ENCODE measurements at regions not wholly inside any gene's neighbourhood (a gene's known extent, or its start where the extent isn't known, plus 50 kb on each side); places are given as distances from the start of the nearest gene placed in this dataset.

DNA sequence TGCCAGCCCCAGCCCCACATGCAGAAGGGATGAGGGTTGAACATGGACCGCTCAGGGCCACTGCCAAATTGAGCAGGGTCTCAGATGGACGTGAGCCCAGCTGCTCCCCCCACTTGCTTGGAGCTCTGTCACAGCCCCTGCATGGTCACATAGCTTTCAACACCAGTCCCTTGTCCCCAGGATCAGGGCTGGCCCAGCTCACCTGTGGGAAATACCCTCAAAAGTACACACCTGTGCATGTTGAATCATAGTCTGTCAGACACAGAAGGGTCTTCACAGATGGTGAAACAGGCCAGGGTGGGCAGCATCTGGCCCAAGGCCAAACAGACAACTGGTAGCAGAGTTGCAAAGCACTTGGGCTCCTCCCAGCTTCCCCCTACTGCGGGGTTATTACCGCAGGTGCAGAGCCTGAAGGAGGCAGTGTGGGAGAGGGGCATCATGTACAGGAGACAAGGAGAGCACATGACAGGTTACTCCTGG is 77.6 kb upstream of the UNC5B start:
- Histone ChIP-seq H3K4me2 (ENCODE audit: low read length) (no peak overlapping the region), H3K9me3 (replicated peaks; ENCODE audit: low read length) (no peaks in the 10 kb centered on the region), H3K4me1 (ENCODE audit: control insufficient read depth, insufficient read depth, low read length) (no peaks in the 10 kb centered on the region), H3K4me3 (ENCODE audit: low read length) (no peak overlapping the region), H3K36me3 (ENCODE audit: insufficient read depth, low read length) (no peaks in the 10 kb centered on the region), H3K9ac (ENCODE audit: low read depth, low read length) (no peak overlapping the region), H3K27me3 (ENCODE audit: control insufficient read depth, insufficient read depth, low read length) (peaks cover 50% of the 10 kb centered on the region)

DNA sequence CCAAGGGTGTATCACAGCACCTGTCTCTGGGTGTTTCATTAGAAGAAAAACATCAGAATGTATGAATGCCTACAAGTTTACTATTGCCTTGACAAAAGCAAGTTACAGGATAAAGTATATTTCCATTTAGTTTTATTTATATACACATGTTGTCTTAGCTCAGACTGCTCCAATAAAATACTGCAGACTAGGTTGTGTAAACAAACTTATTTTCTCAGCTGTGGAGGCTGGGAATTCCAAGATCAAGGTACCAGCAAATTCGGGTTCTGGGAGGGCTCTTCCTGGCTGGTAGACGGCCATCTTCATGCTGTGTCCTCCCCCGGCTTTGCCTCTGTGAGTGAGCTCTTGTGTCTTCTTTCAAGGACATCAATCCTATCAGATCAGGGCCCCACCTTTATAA is 77.1 kb upstream of the UNC5B start:
- Histone ChIP-seq H3K36me3 (ENCODE audit: insufficient read depth, low read length) (no peaks in the 10 kb centered on the region), H3K9me3 (replicated peaks; ENCODE audit: low read length) (no peaks in the 10 kb centered on the region), H3K9ac (ENCODE audit: low read depth, low read length) (no peak overlapping the region)

DNA sequence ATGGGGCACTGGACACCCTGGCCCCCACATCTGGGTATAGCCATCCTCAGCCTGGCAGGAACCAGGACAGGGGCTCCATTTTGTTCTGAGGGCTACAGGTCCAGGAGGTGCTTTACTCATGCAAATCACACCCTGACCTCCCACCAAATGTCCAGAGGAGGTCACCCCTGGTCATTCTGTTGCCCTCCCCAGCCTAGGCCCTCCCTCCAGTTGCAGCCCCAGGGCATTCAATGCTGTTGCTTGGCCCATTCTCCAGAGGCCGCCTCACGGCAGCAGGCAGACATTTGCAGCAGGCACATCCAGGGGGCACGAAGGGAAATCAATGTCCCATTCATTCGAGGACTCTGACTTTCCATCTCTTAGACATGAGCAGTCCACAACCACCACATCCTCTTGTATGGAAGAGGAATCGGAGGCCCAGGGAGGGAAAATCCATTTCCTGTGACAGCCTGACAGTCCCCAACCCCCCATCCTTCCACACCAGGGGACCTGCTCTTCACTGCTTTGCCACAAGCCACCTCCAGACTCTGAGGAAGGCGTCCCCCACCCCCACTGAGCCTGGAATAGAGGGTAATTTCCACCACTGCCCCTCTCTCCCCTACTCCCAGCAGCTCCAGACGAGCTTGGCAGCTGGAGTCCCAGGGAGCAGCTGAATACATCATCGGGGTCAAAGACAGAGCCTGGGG is 76.2 kb upstream of the UNC5B start:
- Histone ChIP-seq H3K9me3 (replicated peaks; ENCODE audit: low read length) (no peaks in the 10 kb centered on the region), H3K4me2 (ENCODE audit: low read length) (no peak overlapping the region), H3K27me3 (ENCODE audit: control insufficient read depth, insufficient read depth, low read length) (peaks cover 48% of the 10 kb centered on the region), H3K4me1 (ENCODE audit: control insufficient read depth, insufficient read depth, low read length) (no peaks in the 10 kb centered on the region), H3K4me3 (ENCODE audit: low read length) (no peak overlapping the region), H3K9ac (ENCODE audit: low read depth, low read length) (no peak overlapping the region), H3K36me3 (ENCODE audit: insufficient read depth, low read length) (no peaks in the 10 kb centered on the region)

More for the DNA sequence above, 77.1 kb upstream of the UNC5B start:
- no peak overlapping the region for H3K4me3 ChIP-seq (ENCODE audit: low read length)
- H3K4me2 ChIP-seq (ENCODE audit: low read length): no peak overlapping the region
- H3K27me3 ChIP-seq (ENCODE audit: control insufficient read depth, insufficient read depth, low read length): peaks cover 53% of the 10 kb centered on the region
- H3K4me1 ChIP-seq (ENCODE audit: control insufficient read depth, insufficient read depth, low read length): no peaks in the 10 kb centered on the region

DNA sequence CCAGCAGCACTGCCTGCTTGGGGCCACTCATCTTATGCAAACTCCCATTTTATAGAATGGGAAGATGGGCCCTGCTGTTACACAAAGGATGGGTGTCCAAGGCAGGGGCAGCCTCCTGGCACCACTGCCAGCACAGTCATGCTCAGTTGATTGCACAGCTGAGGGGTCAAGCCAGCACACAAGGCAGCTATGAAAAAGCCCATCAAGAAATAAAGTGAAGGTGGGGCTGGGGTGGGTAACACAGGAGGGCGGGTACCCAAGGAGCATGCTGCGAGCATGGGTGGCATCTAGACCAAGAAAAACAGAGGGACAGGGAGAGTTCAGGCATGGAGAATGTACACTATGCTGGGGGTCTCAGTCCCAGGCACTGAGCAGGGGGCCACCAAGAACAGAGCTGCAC is 74.7 kb upstream of the UNC5B start:
- Histone ChIP-seq H3K27me3 (ENCODE audit: control insufficient read depth, insufficient read depth, low read length) (peaks cover 55% of the 10 kb centered on the region), H3K9ac (ENCODE audit: low read depth, low read length) (no peak overlapping the region), H3K36me3 (ENCODE audit: insufficient read depth, low read length) (no peaks in the 10 kb centered on the region), H3K4me1 (ENCODE audit: control insufficient read depth, insufficient read depth, low read length) (no peaks in the 10 kb centered on the region), H3K4me2 (ENCODE audit: low read length) (no peak overlapping the region), H3K4me3 (ENCODE audit: low read length) (no peak overlapping the region), H3K9me3 (replicated peaks; ENCODE audit: low read length) (no peaks in the 10 kb centered on the region)

DNA sequence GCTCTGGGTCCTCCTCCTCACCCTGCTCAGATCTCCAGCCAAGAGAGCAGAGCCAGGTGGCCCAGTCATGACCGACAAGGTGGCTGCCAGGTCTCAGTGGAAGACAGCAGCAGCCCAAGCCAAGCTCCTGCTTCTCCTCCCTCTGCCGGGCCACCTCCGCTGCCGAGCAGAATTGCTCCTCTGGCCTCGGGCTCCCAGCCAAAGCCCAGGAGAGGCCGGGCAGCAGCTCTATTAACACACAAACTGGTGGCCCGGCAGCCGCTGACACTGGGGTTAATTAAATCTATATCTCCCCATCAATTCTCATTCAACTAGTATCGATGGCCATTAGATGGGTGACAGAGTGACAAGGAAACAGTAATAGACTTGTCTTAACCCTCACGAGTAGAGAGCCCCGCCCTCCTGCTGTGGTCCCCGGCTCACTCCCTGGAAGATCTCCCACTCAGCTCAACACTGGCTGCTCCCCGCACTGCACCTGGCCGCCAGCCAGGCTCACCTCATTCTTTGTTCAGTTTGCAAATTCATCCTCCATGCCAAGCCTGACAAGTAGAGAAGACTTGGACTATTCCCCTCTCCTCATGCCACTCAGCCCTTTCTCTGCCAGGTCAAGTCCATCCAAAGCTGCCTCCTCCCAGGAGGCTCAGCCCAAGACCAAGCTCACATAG is 74.1 kb upstream of the UNC5B start:
- Histone ChIP-seq H3K4me2 (ENCODE audit: low read length) (no peak overlapping the region), H3K9ac (ENCODE audit: low read depth, low read length) (no peak overlapping the region), H3K9me3 (replicated peaks; ENCODE audit: low read length) (no peaks in the 10 kb centered on the region), H3K27me3 (ENCODE audit: control insufficient read depth, insufficient read depth, low read length) (peaks cover 61% of the 10 kb centered on the region), H3K4me3 (ENCODE audit: low read length) (no peak overlapping the region), H3K4me1 (ENCODE audit: control insufficient read depth, insufficient read depth, low read length) (no peaks in the 10 kb centered on the region), H3K36me3 (ENCODE audit: insufficient read depth, low read length) (no peaks in the 10 kb centered on the region)

DNA sequence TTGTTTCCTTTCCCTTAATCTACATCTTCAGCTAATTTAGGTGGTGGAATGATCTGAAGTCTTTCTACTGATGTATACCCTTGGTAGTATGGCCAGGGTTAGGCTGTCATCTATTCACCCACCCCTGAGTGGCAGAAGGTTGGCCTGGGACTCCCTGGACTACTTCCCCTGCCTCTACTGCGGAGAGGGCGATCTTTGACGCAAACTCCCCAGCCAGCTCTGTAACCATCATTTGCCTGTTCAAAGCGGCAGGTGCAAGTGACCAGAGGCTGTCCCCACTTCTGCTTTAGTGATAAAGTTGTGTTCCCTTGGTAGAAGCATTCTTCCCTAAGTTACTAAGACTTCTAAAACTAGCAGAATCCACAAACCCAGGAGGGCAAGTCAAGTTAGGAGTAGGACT is 70.8 kb upstream of the UNC5B start:
- Histone ChIP-seq H3K36me3 (ENCODE audit: insufficient read depth, low read length) (no peaks in the 10 kb centered on the region), H3K4me3 (ENCODE audit: low read length) (no peak overlapping the region), H3K4me2 (ENCODE audit: low read length) (no peak overlapping the region), H3K9me3 (replicated peaks; ENCODE audit: low read length) (no peaks in the 10 kb centered on the region), H3K4me1 (ENCODE audit: control insufficient read depth, insufficient read depth, low read length) (no peaks in the 10 kb centered on the region), H3K9ac (ENCODE audit: low read depth, low read length) (no peak overlapping the region), H3K27me3 (ENCODE audit: control insufficient read depth, insufficient read depth, low read length) (peaks cover 88% of the 10 kb centered on the region)

DNA sequence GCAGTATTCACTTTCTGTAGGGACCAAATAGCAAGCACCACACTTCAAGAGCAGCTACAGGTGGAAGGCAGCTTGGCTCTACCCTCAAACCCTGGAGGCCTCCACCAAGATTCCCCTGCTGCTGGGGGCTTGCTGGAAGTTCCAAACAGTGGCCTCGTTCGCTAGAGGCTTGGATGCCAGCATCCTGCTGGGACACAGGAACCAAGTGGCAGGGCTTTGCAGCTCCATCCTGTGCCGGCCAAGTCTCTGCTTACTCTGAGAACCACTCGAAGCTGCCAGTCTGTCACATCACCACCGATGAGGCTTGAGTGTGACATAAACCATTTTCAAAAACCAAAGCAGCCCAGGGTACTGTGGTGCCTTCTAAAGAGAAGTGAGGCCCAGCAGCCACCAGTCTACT is 69.2 kb upstream of the UNC5B start:
- Histone ChIP-seq H3K4me2 (ENCODE audit: low read length) (no peak overlapping the region), H3K4me3 (ENCODE audit: low read length) (no peak overlapping the region), H3K4me1 (ENCODE audit: control insufficient read depth, insufficient read depth, low read length) (no peaks in the 10 kb centered on the region), H3K9ac (ENCODE audit: low read depth, low read length) (no peak overlapping the region), H3K27me3 (ENCODE audit: control insufficient read depth, insufficient read depth, low read length) (peaks cover 92% of the 10 kb centered on the region), H3K9me3 (replicated peaks; ENCODE audit: low read length) (no peaks in the 10 kb centered on the region), H3K36me3 (ENCODE audit: insufficient read depth, low read length) (no peaks in the 10 kb centered on the region)

DNA sequence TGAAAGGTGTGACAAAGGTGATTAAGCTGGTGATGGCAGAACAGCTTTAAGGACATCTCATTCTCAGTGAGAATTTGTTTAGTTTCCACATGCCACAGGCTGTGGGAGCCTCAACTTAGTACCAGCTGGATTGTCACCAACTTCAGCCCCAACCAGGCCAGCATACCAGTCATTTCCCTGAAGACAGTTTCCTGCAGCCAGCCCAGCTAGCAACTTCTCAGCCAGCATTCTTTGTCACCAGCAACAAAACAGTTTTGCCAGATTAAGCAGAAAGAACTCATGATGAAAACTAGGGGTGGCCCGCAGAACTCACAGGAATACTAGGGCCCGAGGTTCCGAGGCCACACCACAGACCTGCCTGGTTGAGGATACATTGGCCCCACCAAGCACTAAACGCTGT is 68.8 kb upstream of the UNC5B start:
- Histone ChIP-seq H3K36me3 (ENCODE audit: insufficient read depth, low read length) (no peaks in the 10 kb centered on the region), H3K9ac (ENCODE audit: low read depth, low read length) (no peak overlapping the region), H3K4me2 (ENCODE audit: low read length) (no peak overlapping the region), H3K4me3 (ENCODE audit: low read length) (no peak overlapping the region), H3K27me3 (ENCODE audit: control insufficient read depth, insufficient read depth, low read length) (peaks cover 92% of the 10 kb centered on the region), H3K4me1 (ENCODE audit: control insufficient read depth, insufficient read depth, low read length) (no peaks in the 10 kb centered on the region), H3K9me3 (replicated peaks; ENCODE audit: low read length) (no peaks in the 10 kb centered on the region)

DNA sequence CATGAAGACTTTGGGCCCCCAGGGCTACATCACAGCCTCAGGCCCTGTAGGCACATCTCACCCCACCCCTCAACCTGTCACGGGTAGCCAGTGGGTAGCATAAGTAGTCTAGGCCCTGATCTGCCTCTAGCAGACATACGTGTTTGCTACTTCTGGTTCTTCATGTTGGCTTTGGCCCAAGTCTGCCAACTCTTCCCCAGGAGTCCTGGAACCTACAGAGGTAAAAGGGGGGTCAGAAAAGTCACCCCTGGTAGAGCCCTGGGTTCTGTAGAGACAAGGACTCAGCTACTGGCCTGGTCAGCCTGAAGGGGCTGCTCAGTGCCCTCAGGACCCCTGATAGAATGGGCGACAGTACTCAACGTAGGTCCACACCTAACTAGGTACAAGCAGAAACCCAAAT is 67.5 kb upstream of the UNC5B start:
- H3K27me3 ChIP-seq (ENCODE audit: control insufficient read depth, insufficient read depth, low read length): peaks cover 94% of the 10 kb centered on the region
- H3K9me3 ChIP-seq (replicated peaks; ENCODE audit: low read length): no peaks in the 10 kb centered on the region
- H3K4me2 ChIP-seq (ENCODE audit: low read length): no peak overlapping the region
- no peak overlapping the region for H3K4me3 ChIP-seq (ENCODE audit: low read length)
- no peaks in the 10 kb centered on the region for H3K4me1 ChIP-seq (ENCODE audit: control insufficient read depth, insufficient read depth, low read length)
- no peak overlapping the region for H3K9ac ChIP-seq (ENCODE audit: low read depth, low read length)
- no peaks in the 10 kb centered on the region for H3K36me3 ChIP-seq (ENCODE audit: insufficient read depth, low read length)

DNA sequence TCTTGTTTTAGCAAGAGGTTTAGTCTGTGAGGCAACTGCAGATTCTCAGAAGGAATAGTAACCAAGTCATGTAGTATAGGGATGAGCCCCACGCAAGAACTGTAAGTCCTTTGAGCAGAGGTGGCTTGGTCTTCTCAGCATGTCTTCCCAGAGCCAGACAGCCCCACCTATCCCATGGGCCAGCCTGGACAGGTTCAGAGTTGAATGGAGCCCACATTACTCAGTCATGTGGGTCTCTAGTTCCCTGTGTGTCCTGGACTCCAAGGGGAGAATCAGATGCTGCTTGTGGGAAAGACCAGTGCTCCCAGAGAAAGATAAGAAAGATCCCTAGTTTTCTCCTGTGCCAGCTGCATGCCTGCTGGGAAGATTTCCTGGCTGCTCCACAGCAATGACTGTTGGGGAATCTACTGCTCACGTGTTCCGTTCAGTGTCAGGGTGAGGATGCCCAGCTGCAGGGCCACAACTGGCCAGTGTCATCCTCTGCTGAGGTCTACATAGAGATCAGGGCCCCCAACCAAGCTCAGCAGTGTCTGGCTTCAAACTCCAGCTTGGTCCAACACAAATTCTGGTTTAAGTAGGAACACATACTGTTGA is 66.9 kb upstream of the UNC5B start:
- Histone ChIP-seq H3K9me3 (replicated peaks; ENCODE audit: low read length) (no peaks in the 10 kb centered on the region), H3K4me2 (ENCODE audit: low read length) (no peak overlapping the region), H3K4me1 (ENCODE audit: control insufficient read depth, insufficient read depth, low read length) (no peaks in the 10 kb centered on the region), H3K27me3 (ENCODE audit: control insufficient read depth, insufficient read depth, low read length) (peaks cover 94% of the 10 kb centered on the region), H3K4me3 (ENCODE audit: low read length) (no peak overlapping the region), H3K9ac (ENCODE audit: low read depth, low read length) (no peak overlapping the region), H3K36me3 (ENCODE audit: insufficient read depth, low read length) (no peaks in the 10 kb centered on the region)

DNA sequence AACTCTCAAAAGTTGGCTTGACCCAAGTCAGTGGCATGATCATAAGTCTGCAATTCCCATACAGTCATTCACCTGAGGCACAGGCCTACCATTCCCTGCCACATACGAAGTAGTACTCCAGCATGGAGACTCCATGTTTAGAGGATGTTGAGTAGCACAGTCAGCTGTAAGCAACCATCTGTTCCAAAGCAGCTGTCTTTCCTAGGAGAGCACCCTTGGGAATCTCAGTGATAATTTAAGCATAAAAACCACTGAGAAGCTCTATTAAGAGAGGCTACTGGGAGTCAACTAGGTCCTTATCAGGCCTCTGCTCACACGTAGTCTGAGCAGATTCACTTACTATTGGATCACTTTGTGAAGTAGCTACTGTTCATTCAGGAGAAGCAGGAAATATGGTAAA is 61.6 kb upstream of the UNC5B start:
- Histone ChIP-seq H3K9me3 (replicated peaks; ENCODE audit: low read length) (no peaks in the 10 kb centered on the region), H3K27me3 (ENCODE audit: control insufficient read depth, insufficient read depth, low read length) (peaks cover 75% of the 10 kb centered on the region), H3K4me3 (ENCODE audit: low read length) (no peak overlapping the region), H3K36me3 (ENCODE audit: insufficient read depth, low read length) (no peaks in the 10 kb centered on the region), H3K9ac (ENCODE audit: low read depth, low read length) (no peak overlapping the region), H3K4me1 (ENCODE audit: control insufficient read depth, insufficient read depth, low read length) (no peaks in the 10 kb centered on the region), H3K4me2 (ENCODE audit: low read length) (no peak overlapping the region)

DNA sequence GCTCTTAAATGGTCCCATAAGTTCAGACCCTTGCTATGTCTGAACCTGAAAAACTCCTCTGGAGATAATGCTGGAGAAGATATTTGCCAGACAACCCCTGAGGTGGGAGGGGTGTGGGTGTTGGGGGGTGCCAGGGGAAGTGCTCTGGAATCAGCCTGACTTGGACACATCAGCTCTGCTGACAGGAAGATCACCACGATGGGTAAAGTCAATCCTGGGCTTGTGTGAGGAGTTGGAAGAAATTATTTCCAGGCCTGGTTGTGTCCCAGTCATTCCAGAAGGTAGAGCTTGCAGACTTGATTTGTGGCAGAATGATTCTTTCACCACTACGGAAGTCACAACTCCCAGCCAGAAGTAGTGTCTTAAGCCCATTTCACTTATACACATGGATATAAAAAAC is 60.3 kb upstream of the UNC5B start:
- H3K4me3 ChIP-seq (ENCODE audit: low read length): no peak overlapping the region
- H3K27me3 ChIP-seq (ENCODE audit: control insufficient read depth, insufficient read depth, low read length): peaks cover 63% of the 10 kb centered on the region
- no peaks in the 10 kb centered on the region for H3K36me3 ChIP-seq (ENCODE audit: insufficient read depth, low read length)
- H3K9me3 ChIP-seq (replicated peaks; ENCODE audit: low read length): no peaks in the 10 kb centered on the region
- no peak overlapping the region for H3K9ac ChIP-seq (ENCODE audit: low read depth, low read length)
- H3K4me2 ChIP-seq (ENCODE audit: low read length): no peak overlapping the region
- H3K4me1 ChIP-seq (ENCODE audit: control insufficient read depth, insufficient read depth, low read length): no peaks in the 10 kb centered on the region
